Endodermal cell (in vitro differentiated cells): ENCODE measurements at regions not wholly inside any gene's neighbourhood (a gene's known extent, or its start where the extent isn't known, plus 50 kb on each side); places are given as distances from the start of the nearest gene placed in this dataset.

Source experiments
- DNase-seq: peaks from one replicate; pipeline ENCODE4 v3.0.0-alpha.2; 2017
- H3K27ac ChIP-seq: 2 replicates; pipeline ENCODE4 v1.5.1; 2013; ENCODE audit warnings: mild to moderate bottlenecking, low read depth, low read length, moderate library complexity
- H3K27me3 ChIP-seq: 2 replicates; pipeline ENCODE4 v1.6.1; 2013; ENCODE audit warnings: mild to moderate bottlenecking, low read length, moderate library complexity; ENCODE audit not compliant: insufficient read depth, control insufficient read depth, poor library complexity, severe bottlenecking
- H3K36me3 ChIP-seq: 2 replicates; pipeline ENCODE4 v1.7.0; 2013; ENCODE audit warnings: mild to moderate bottlenecking, low read length, moderate library complexity; ENCODE audit not compliant: control insufficient read depth, insufficient read depth
- H3K4me1 ChIP-seq: one replicate; pipeline ENCODE4 v1.7.0; 2013; ENCODE audit warnings: low read length; ENCODE audit not compliant: control insufficient read depth, insufficient read depth
- H3K4me3 ChIP-seq: 2 replicates; pipeline ENCODE4 v1.5.1; 2013; ENCODE audit warnings: mild to moderate bottlenecking, low read length, moderate library complexity
- H3K9ac ChIP-seq: 2 replicates; pipeline ENCODE4 v1.6.1; 2013; ENCODE audit warnings: mild to moderate bottlenecking, low read length, moderate library complexity; ENCODE audit not compliant: poor library complexity, severe bottlenecking; ENCODE audit errors: extremely low read depth
- H3K9me3 ChIP-seq: 2 replicates; pipeline ENCODE4 v1.6.1; 2013; ENCODE audit warnings: mild to moderate bottlenecking, low read length, moderate library complexity; ENCODE audit not compliant: control insufficient read depth
- H3K27ac Mint-ChIP-seq: 2 replicates; pipeline ENCODE4 v1.8.0; 2020; ENCODE audit warnings: mixed read lengths
- H3K27me3 Mint-ChIP-seq: 2 replicates; pipeline ENCODE4 v1.8.0; 2021; ENCODE audit warnings: mild to moderate bottlenecking, mixed read lengths; ENCODE audit not compliant: insufficient read depth
- H3K36me3 Mint-ChIP-seq: 2 replicates; pipeline ENCODE4 v1.8.0; 2020; ENCODE audit warnings: low read depth, mixed read lengths
- H3K4me1 Mint-ChIP-seq: 2 replicates; pipeline ENCODE4 v1.8.0; 2020; ENCODE audit warnings: mixed read lengths
- H3K4me3 Mint-ChIP-seq: 2 replicates; pipeline ENCODE4 v1.8.0; 2020; ENCODE audit warnings: mild to moderate bottlenecking, moderate library complexity, mixed read lengths
- H3K9me3 Mint-ChIP-seq: 2 replicates; pipeline ENCODE4 v1.8.0; 2020; ENCODE audit warnings: mild to moderate bottlenecking, mixed read lengths
- WGBS, 2 experiments: methylation state at CpG; one replicate each; pipeline versions ENCODE4 v1.1.5 to v1.1.7; 2013; ENCODE audit warnings: missing lambda C conversion rate in 2 of 2, mixed read lengths in 1 of 2; ENCODE audit not compliant: insufficient coverage in 1 of 2, insufficient read length in 1 of 2; 5-methylcytosine and 5-hydroxymethylcytosine counted together
- TF ChIP-seq, protein P1 (sequence below): fragments of 200-600 bp; sonication (generic); conservative IDR thresholded peaks from 2 replicates; pipeline ENCODE4 v1.5.0; 2021; ENCODE audit warnings: antibody characterized with exemption, mild to moderate bottlenecking

DNA sequence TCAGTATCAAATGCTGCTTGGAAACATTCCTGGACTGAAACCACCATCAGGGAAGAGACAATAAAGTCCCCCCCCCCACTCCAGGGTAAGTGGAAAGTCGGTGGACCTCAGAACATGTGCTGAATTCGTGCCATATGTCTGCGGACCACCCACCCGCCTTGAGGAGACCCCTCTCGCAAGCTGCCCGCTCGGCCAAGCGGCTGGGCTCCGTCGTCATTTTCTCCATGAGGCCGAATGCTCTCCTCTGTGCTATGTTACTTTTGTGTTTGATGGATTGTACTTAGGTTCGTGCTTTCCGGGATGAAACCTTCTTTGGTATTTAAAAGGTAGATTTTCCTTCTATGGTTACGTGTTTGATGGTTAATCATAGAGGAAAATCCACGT lies 136.2 kb upstream of the RTL1 start:
- H3K27ac ChIP-seq: no peak overlapping the region
- Mint-ChIP-seq H3K27me3 (peaks cover under 1% of the 10 kb centered on the region), H3K4me3 (no peak overlapping the region), H3K36me3 (no peaks in the 10 kb centered on the region), H3K27ac (no peak overlapping the region), H3K9me3 (no peaks in the 10 kb centered on the region), H3K4me1 (peaks cover 6% of the 10 kb centered on the region)
- no peak for DNase-seq
- H3K36me3 ChIP-seq: no peaks in the 10 kb centered on the region
- no peak overlapping the region for H3K9ac ChIP-seq
- H3K27me3 ChIP-seq: no peaks in the 10 kb centered on the region
- H3K4me3 ChIP-seq: no peak overlapping the region
- H3K9me3 ChIP-seq: no peaks in the 10 kb centered on the region
- H3K4me1 ChIP-seq: peaks cover 4% of the 10 kb centered on the region
- TF ChIP-seq, protein P1, sequence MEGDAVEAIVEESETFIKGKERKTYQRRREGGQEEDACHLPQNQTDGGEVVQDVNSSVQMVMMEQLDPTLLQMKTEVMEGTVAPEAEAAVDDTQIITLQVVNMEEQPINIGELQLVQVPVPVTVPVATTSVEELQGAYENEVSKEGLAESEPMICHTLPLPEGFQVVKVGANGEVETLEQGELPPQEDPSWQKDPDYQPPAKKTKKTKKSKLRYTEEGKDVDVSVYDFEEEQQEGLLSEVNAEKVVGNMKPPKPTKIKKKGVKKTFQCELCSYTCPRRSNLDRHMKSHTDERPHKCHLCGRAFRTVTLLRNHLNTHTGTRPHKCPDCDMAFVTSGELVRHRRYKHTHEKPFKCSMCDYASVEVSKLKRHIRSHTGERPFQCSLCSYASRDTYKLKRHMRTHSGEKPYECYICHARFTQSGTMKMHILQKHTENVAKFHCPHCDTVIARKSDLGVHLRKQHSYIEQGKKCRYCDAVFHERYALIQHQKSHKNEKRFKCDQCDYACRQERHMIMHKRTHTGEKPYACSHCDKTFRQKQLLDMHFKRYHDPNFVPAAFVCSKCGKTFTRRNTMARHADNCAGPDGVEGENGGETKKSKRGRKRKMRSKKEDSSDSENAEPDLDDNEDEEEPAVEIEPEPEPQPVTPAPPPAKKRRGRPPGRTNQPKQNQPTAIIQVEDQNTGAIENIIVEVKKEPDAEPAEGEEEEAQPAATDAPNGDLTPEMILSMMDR: no peak
- 93 to 95% methylated on average over 11 to 15 of the region's 15 CpGs for WGBS, 2 experiments

DNA sequence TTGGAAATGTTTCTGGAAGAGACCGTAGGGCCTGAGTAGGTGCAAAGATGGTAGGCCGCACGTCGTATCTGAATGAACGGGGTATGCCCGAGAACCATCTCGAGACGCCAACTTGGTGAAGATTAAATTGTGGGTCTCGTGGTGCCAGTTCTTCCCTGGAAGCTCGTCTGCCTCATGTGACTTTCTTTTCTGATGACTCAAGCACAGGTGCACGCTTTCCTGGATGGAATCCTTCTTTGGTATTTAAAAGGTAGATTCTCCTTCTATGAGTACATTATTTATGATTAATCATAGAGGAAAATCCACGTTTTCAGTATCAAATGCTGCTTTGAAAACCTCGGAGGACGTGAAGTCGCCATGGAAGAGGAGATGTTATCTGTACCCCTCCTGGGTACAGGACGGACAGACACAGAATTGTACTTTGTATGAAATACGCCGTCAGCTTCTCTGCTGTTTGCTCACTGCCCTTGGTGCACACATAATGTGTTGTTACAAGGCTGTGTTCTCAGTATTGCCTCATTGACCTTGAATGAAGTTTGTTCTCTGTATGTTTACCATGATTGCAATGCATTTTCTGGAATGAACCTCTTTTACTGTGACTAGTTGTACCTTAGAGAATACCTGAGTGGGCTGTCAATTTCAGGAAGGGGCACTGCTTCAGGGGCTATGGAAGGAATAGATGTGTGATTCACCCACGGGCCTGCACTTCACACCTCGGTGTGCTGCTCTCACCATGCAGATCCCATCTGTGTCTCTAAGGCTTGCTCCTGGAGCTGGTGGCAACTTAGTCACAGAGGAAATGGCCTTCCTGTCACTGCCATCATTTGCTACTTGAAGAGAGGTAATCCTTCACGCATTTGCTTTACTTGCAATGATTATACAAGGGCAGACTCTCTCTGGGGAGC lies 137.3 kb upstream of the RTL1 start:
- H3K9ac ChIP-seq: no peak overlapping the region
- Mint-ChIP-seq H3K27ac (no peak overlapping the region), H3K4me3 (no peak overlapping the region), H3K9me3 (no peaks in the 10 kb centered on the region), H3K27me3 (peaks cover 2% of the 10 kb centered on the region), H3K36me3 (no peaks in the 10 kb centered on the region), H3K4me1 (peaks cover 6% of the 10 kb centered on the region)
- H3K4me1 ChIP-seq: peaks cover 4% of the 10 kb centered on the region
- H3K27ac ChIP-seq: no peak overlapping the region
- WGBS, 2 experiments: 90 to 92% methylated on average over 20 to 21 of the region's 21 CpGs
- TF ChIP-seq, protein P1: no peak
- H3K9me3 ChIP-seq: no peaks in the 10 kb centered on the region
- H3K4me3 ChIP-seq: no peak overlapping the region
- no peak for DNase-seq
- H3K27me3 ChIP-seq: no peaks in the 10 kb centered on the region
- no peaks in the 10 kb centered on the region for H3K36me3 ChIP-seq

DNA sequence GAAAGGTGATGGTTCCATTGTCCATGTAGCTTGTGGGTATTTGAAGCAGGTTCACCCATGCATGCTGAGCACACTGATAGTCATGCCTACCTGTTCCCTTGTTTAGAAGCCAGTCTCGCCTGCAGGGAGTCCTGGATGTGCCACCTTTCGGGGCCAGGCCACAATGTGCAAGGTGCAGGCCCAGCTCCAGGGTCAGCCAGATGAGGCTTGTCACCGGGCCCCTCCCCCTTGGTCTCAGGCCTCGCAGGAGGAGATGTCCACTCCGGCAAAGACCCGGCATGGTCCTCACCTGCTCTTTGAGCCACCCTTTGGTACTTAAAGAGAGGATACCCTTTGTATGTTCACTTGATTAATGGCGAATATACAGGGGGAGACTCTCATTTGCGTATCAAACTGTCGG lies 140.4 kb upstream of the RTL1 start:
- DNase-seq: no peak
- Mint-ChIP-seq H3K9me3 (no peaks in the 10 kb centered on the region), H3K4me1 (no peaks in the 10 kb centered on the region), H3K4me3 (no peak overlapping the region), H3K27ac (no peak overlapping the region), H3K36me3 (no peaks in the 10 kb centered on the region), H3K27me3 (peaks cover 7% of the 10 kb centered on the region)
- no peak overlapping the region for H3K4me3 ChIP-seq
- 92 to 93% methylated on average over 9 of the region's 9 CpGs for WGBS, 2 experiments
- H3K27ac ChIP-seq: no peak overlapping the region
- H3K4me1 ChIP-seq: no peaks in the 10 kb centered on the region
- no peak overlapping the region for H3K9ac ChIP-seq
- TF ChIP-seq, protein P1: no peak
- H3K9me3 ChIP-seq: no peaks in the 10 kb centered on the region
- no peaks in the 10 kb centered on the region for H3K36me3 ChIP-seq
- H3K27me3 ChIP-seq: no peaks in the 10 kb centered on the region
